ENCODE measurements at regions not wholly inside any gene's neighbourhood (a gene's known extent, or its start where the extent isn't known, plus 50 kb on each side); places are given as distances from the start of the nearest gene placed in this dataset.

DNA sequence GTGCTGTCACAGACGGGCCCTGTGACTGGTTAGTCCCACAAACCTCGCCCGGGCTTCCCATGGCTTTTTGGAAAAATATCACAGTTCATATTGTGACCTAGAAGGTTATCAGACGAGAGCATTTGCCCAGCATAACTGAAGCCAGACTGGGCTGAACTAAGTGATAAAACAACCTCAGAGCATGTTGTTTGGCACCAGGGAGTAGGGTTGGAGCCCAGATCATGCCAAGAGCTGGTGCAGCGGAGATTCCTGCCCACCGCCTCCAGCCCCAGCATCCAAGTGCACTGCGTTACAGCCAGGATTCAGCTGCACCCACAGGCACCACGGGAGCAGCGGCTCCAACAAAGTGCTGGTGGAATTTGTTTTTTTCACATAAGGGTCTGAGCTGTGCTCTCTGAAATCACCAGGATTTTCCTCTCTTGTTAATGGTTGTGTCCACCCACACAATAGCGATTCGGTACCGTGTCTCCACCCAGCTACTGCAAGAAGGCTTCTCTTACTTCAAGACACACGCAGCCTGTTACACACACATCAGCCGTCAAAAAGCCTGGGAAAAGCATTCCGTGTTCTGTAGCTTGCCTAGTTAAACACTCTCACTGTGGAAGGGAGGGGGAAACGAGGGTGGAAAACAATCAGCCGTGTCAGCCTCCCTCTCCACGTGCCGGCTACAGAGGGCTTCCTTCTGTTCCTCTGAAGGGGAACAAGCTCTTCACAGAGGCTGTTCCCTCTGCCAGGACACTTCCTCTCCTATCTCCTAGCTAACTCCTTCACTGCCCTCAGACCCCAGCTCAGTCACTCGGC is 273.8 kb downstream of the C16orf95 start:
- TF ChIP-seq, protein P1, sequence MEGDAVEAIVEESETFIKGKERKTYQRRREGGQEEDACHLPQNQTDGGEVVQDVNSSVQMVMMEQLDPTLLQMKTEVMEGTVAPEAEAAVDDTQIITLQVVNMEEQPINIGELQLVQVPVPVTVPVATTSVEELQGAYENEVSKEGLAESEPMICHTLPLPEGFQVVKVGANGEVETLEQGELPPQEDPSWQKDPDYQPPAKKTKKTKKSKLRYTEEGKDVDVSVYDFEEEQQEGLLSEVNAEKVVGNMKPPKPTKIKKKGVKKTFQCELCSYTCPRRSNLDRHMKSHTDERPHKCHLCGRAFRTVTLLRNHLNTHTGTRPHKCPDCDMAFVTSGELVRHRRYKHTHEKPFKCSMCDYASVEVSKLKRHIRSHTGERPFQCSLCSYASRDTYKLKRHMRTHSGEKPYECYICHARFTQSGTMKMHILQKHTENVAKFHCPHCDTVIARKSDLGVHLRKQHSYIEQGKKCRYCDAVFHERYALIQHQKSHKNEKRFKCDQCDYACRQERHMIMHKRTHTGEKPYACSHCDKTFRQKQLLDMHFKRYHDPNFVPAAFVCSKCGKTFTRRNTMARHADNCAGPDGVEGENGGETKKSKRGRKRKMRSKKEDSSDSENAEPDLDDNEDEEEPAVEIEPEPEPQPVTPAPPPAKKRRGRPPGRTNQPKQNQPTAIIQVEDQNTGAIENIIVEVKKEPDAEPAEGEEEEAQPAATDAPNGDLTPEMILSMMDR (IDR thresholded peaks at IDR 0.05; ENCODE audit: insufficient read depth, low read depth, low read length) = no peak
- no peak for TF ChIP-seq EZH2 (IDR thresholded peaks at IDR 0.05; ENCODE audit: insufficient read depth, low read length)

All from astrocyte (in vitro differentiated cells and primary cell).